ENCODE measurements at regions not wholly inside any gene's neighbourhood (a gene's known extent, or its start where the extent isn't known, plus 50 kb on each side); places are given as distances from the start of the nearest gene placed in this dataset.

DNA sequence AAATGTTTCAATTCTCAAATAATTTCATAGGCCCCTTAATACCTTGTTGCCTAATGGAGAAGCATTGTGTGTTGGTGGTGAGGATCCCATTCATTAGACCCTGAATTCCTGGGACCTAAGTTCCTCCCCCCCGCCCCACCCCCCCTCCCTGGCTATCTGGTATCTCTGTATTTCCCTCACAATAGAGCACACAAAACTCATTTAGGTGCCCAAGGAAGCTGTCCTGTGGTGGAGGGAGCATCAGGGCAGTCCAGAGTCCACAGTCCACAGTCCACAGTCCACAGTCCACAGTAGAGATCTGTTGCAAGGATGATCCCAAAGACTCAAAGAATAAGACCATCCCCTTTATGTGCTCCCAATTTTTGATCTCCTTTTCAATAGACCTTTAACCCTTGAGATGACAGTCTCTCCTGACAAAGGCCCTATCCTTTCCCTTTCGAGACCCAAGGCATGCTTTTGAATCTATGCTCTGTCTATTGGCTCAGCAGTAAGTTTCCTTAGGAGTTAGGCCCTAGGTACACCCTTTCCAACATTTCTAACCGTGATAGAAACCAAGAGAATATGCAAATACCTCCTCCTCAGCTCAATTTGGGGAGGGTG lies 123.9 kb downstream of the ZBTB18 start:
- H3K36me3 ChIP-seq (ENCODE audit: insufficient read depth in 1 of 2, low read depth in 1 of 2) = no peaks in the 10 kb centered on the region
- H3K4me1 ChIP-seq = peaks cover 26% of the 10 kb centered on the region
- DNase-seq (no peak), ATAC-seq (no peak)
- 62 to 92% (median 92%) methylated on average over 3 of the region's 3 CpGs for WGBS, 3 donors
- H3K9me3 ChIP-seq = no peaks in the 10 kb centered on the region
- TF ChIP-seq, protein P1, sequence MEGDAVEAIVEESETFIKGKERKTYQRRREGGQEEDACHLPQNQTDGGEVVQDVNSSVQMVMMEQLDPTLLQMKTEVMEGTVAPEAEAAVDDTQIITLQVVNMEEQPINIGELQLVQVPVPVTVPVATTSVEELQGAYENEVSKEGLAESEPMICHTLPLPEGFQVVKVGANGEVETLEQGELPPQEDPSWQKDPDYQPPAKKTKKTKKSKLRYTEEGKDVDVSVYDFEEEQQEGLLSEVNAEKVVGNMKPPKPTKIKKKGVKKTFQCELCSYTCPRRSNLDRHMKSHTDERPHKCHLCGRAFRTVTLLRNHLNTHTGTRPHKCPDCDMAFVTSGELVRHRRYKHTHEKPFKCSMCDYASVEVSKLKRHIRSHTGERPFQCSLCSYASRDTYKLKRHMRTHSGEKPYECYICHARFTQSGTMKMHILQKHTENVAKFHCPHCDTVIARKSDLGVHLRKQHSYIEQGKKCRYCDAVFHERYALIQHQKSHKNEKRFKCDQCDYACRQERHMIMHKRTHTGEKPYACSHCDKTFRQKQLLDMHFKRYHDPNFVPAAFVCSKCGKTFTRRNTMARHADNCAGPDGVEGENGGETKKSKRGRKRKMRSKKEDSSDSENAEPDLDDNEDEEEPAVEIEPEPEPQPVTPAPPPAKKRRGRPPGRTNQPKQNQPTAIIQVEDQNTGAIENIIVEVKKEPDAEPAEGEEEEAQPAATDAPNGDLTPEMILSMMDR (IDR thresholded peaks at IDR 0.05) = no peak
- H3K4me3 ChIP-seq = no peak overlapping the region
- no peak overlapping the region for H3K27ac ChIP-seq
- intact Hi-C loops (cut with DNase I) = no loop called here
- no peaks in the 10 kb centered on the region for H3K27me3 ChIP-seq (ENCODE audit: insufficient read depth in 3 of 3, low read length in 2 of 3)

- no peaks in the 10 kb centered on the region for H3K27me3 ChIP-seq (ENCODE audit: insufficient read depth in 3 of 3, low read length in 2 of 3)
- H3K36me3 ChIP-seq (ENCODE audit: insufficient read depth in 1 of 2, low read depth in 1 of 2) = no peaks in the 10 kb centered on the region
- H3K4me1 ChIP-seq = peaks cover 22% of the 10 kb centered on the region
- 93 to 96% (median 93%) methylated on average over 3 of the region's 3 CpGs for WGBS, 3 donors
- no peaks in the 10 kb centered on the region for H3K9me3 ChIP-seq
- TF ChIP-seq, protein P1 (IDR thresholded peaks at IDR 0.05) = no peak
- ATAC-seq = no peak
- no peak overlapping the region for H3K27ac ChIP-seq
- H3K4me3 ChIP-seq = no peak overlapping the region
- no peak for DNase-seq
- intact Hi-C loops (cut with DNase I) = no loop called here
These were observed 125.1 kb downstream of the ZBTB18 start for GRCh38 chr1:244176201-244176600.

DNA sequence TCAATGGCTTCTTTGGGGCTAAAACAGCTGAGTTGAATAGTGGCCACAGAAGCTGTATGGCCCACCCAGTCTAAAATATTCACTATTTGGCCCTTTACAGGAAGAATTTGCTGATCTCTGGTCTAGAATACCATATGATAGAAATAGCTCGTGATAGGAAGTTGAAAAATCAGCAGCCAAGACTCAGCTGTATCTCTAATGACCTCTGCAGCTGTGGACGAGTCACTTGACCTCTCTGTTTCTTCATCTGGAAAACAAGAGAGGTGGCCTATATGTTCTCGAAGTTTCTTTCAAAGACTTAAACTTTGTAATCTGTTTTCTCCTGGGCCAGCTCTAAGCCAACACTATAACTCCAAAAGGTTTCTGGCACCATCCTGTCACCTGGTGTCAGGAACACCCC lies 129.2 kb downstream of the ZBTB18 start:
- ATAC-seq (no peak), DNase-seq (no peak)
- Histone ChIP-seq H3K27ac (no peak overlapping the region), H3K36me3 (ENCODE audit: insufficient read depth in 1 of 2, low read depth in 1 of 2) (no peaks in the 10 kb centered on the region), H3K27me3 (ENCODE audit: insufficient read depth in 3 of 3, low read length in 2 of 3) (no peaks in the 10 kb centered on the region), H3K4me1 (no peaks in the 10 kb centered on the region), H3K9me3 (no peaks in the 10 kb centered on the region), H3K4me3 (no peak overlapping the region)
- WGBS, 3 donors = 68 to 77% (median 72%) methylated on average over 3 of the region's 3 CpGs
- TF ChIP-seq, protein P1 (IDR thresholded peaks at IDR 0.05) = no peak
- intact Hi-C loops (cut with DNase I) = no loop called here

DNA sequence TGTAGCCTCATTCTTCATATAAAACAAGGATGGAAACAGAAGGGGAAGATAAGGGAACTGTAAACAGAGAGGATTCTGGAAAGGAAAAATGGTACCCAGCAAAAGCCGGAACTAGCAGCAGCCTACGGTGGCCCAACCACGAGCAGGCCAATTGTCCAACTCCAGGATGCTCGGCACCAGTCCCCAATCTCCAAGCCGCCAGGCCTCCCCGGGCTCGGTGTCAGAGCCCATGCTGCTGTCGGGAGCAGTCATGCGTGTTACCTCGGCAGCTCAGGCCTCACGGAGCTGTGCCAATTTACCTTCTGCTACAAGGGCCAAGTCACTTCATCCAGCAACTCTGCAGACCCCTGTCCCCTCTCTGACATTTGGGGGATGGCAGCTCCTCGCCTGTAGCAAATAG lies 130.8 kb downstream of the ZBTB18 start:
- TF ChIP-seq, protein P1 (IDR thresholded peaks at IDR 0.05) = no peak
- Histone ChIP-seq H3K9me3 (no peaks in the 10 kb centered on the region), H3K27me3 (ENCODE audit: insufficient read depth in 3 of 3, low read length in 2 of 3) (no peaks in the 10 kb centered on the region), H3K36me3 (ENCODE audit: insufficient read depth in 1 of 2, low read depth in 1 of 2) (no peaks in the 10 kb centered on the region), H3K4me3 (no peak overlapping the region), H3K27ac (no peak overlapping the region), H3K4me1 (no peaks in the 10 kb centered on the region)
- DNase-seq = no peak
- intact Hi-C loops (cut with DNase I) = no loop called here
- WGBS, 3 donors = 93 to 95% (median 94%) methylated on average over 12 of the region's 12 CpGs
- ATAC-seq = no peak

DNA sequence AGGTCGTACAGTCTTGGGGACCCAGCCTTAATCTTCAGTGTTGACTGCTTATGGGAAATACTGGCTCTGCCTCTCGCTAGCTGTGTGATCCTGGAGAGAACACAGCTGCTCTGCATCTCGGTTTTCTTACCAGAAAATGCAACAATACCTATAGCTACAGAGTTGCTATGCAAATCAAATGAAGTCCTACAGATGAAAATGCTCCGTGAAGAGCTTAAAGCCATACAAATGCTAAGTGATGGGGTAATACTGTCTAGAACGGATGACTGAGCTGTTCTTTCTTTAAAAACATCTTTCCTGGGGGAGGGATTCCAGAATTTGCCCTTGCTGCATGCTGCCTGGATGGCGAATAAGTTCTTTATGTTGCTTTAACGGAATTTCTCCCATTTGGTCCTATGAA lies 132.0 kb downstream of the ZBTB18 start:
- Histone ChIP-seq H3K9me3 (no peaks in the 10 kb centered on the region), H3K36me3 (ENCODE audit: insufficient read depth in 1 of 2, low read depth in 1 of 2) (no peaks in the 10 kb centered on the region), H3K4me3 (no peak overlapping the region), H3K27ac (no peak overlapping the region), H3K4me1 (no peaks in the 10 kb centered on the region), H3K27me3 (ENCODE audit: insufficient read depth in 3 of 3, low read length in 2 of 3) (no peaks in the 10 kb centered on the region)
- intact Hi-C loops (cut with DNase I) = no loop called here
- DNase-seq = no peak
- TF ChIP-seq, protein P1 (IDR thresholded peaks at IDR 0.05) = no peak
- 89 to 92% (median 91%) methylated on average over 7 of the region's 7 CpGs for WGBS, 3 donors
- ATAC-seq = no peak
